DND-41 (cell line): ENCODE measurements at regions not wholly inside any gene's neighbourhood (a gene's known extent, or its start where the extent isn't known, plus 50 kb on each side); places are given as distances from the start of the nearest gene placed in this dataset.

Experiments
- EZH2 ChIP-seq: IDR thresholded peaks from 3 replicates; pipeline ENCODE4 v1.6.1; 2012; ENCODE audit warnings: borderline replicate concordance, low read depth, mild to moderate bottlenecking, moderate library complexity, low read length, inconsistent platforms; ENCODE audit not compliant: severe bottlenecking
- TF ChIP-seq, protein P1 (sequence below): IDR thresholded peaks from 2 replicates; pipeline ENCODE4 v1.5.1; 2012; ENCODE audit warnings: borderline replicate concordance, low read length, moderate library complexity, mild to moderate bottlenecking; ENCODE audit not compliant: poor library complexity, severe bottlenecking; ENCODE audit errors: extremely low read depth

DNA sequence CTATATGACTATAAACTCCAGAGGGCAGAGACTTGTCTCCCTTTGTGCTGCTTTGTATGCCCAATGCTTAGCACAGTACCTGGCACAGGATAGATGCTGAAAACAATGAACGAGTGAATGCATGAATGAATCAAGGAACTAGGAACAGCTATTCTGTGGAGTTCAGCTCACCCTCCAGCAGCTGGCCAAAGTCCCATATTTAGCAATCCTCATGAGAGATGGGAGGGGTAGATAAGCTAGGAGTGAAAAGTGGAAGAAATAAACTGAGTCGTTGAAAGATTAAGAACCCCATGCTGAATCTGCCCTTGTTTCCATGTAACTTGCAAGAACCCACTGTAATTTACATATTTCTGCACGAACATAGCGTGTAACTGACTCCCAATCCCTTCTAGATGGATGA, 106.5 kb downstream of the MAFB start:
- TF ChIP-seq, protein P1, sequence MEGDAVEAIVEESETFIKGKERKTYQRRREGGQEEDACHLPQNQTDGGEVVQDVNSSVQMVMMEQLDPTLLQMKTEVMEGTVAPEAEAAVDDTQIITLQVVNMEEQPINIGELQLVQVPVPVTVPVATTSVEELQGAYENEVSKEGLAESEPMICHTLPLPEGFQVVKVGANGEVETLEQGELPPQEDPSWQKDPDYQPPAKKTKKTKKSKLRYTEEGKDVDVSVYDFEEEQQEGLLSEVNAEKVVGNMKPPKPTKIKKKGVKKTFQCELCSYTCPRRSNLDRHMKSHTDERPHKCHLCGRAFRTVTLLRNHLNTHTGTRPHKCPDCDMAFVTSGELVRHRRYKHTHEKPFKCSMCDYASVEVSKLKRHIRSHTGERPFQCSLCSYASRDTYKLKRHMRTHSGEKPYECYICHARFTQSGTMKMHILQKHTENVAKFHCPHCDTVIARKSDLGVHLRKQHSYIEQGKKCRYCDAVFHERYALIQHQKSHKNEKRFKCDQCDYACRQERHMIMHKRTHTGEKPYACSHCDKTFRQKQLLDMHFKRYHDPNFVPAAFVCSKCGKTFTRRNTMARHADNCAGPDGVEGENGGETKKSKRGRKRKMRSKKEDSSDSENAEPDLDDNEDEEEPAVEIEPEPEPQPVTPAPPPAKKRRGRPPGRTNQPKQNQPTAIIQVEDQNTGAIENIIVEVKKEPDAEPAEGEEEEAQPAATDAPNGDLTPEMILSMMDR = no peak
- no peak for TF ChIP-seq EZH2
